GM12878 (cell line): ENCODE measurements at regions not wholly inside any gene's neighbourhood (a gene's known extent, or its start where the extent isn't known, plus 50 kb on each side); places are given as distances from the start of the nearest gene placed in this dataset.

ENCODE experiments used
- MEF2A ChIP-seq: IDR thresholded peaks from 2 replicates; pipeline ENCODE4 v1.6.1; 2011; ENCODE audit warnings: low read depth, mild to moderate bottlenecking, low read length, moderate library complexity; ENCODE audit not compliant: insufficient read depth
- POLR2A ChIP-seq: IDR thresholded peaks from 2 replicates; pipeline ENCODE4 v1.6.1; 2011; ENCODE audit warnings: low read depth, mild to moderate bottlenecking, low read length
- POLR2AphosphoS5 ChIP-seq: IDR thresholded peaks from 2 replicates; pipeline ENCODE4 v1.6.1; 2011; ENCODE audit warnings: mild to moderate bottlenecking, low read length, inconsistent platforms
- TF ChIP-seq, protein P1 (sequence below), 3 experiments: IDR thresholded peaks in 2 of 3; conservative IDR thresholded peaks in 1 of 3; 2 replicates each; pipeline ENCODE4 v1.5.1; 2011; ENCODE audit warnings: low read depth in 3 of 3, low read length in 3 of 3, mild to moderate bottlenecking in 3 of 3, control low read depth in 2 of 3, moderate library complexity in 2 of 3, inconsistent platforms in 1 of 3, mixed read lengths in 1 of 3; ENCODE audit not compliant: control insufficient read depth in 2 of 3, insufficient read depth in 1 of 3; ENCODE audit errors: extremely low read depth in 1 of 3

DNA sequence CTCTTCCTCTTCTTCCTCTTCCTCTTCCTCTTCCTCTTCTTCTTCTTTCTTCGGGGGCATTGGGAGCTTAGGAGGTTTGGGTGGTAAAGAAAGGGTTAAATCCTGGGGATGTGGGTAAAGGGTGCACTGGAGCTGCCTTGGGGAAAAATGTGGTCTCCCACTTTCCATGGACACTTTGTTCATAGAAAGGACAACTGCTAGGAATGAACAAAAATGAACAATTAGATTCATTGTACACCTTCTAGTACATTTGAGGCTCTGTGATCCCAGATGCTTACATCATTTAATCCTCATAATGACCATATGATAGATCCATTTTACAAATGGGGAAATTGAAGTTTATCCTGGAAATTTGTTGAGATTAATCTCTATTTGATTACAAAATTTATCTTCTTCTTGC is 699.7 kb downstream of the TUSC7 start:
- TF ChIP-seq POLR2A (no peak), POLR2AphosphoS5 (no peak), MEF2A (no peak)
- TF ChIP-seq, protein P1, sequence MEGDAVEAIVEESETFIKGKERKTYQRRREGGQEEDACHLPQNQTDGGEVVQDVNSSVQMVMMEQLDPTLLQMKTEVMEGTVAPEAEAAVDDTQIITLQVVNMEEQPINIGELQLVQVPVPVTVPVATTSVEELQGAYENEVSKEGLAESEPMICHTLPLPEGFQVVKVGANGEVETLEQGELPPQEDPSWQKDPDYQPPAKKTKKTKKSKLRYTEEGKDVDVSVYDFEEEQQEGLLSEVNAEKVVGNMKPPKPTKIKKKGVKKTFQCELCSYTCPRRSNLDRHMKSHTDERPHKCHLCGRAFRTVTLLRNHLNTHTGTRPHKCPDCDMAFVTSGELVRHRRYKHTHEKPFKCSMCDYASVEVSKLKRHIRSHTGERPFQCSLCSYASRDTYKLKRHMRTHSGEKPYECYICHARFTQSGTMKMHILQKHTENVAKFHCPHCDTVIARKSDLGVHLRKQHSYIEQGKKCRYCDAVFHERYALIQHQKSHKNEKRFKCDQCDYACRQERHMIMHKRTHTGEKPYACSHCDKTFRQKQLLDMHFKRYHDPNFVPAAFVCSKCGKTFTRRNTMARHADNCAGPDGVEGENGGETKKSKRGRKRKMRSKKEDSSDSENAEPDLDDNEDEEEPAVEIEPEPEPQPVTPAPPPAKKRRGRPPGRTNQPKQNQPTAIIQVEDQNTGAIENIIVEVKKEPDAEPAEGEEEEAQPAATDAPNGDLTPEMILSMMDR (IDR thresholded peaks at IDR 0.05 in 2 of 3, conservative IDR thresholded peaks at IDR 0.05 in 1 of 3; ENCODE audit: control insufficient read depth in 2 of 3, extremely low read depth in 1 of 3, insufficient read depth in 1 of 3, low read depth in 3 of 3, low read length in 3 of 3), result no peak
